SK-N-SH (cell line): ENCODE measurements at regions not wholly inside any gene's neighbourhood (a gene's known extent, or its start where the extent isn't known, plus 50 kb on each side); places are given as distances from the start of the nearest gene placed in this dataset.

Source experiments
- CTCF ChIA-PET: fragments of 300-600, 350-600 bp; formaldehyde crosslinking; extraction: SDS; loops from one replicate; lab custom pipeline; 2021; lab: Yijun Ruan, JAX
- POLR2A ChIA-PET: fragments of 350-600 bp; sonication (Branson Sonifier 250); formaldehyde crosslinking; extraction: SDS; loops from one replicate; lab custom pipeline; 2020; ENCODE audit warnings: antibody characterized with exemption, inconsistent platforms; lab: Yijun Ruan, JAX
- DNase-seq: peaks from one replicate; pipeline ENCODE4 v3.0.0; 2012
- H2AFZ ChIP-seq: fragments of 200-600 bp; sonication (generic); 2 replicates; pipeline ENCODE4 v1.8.1; 2016; ENCODE audit warnings: antibody characterized with exemption, mild to moderate bottlenecking, low read depth
- H3F3A ChIP-seq: fragments of 200-600 bp; sonication (generic); replicated peaks from 2 replicates; pipeline ENCODE3; 2016; ENCODE audit warnings: antibody characterized with exemption, mild to moderate bottlenecking; ENCODE audit not compliant: insufficient read depth
- H3K27ac ChIP-seq, 2 experiments: fragments of 200-500 bp in 1 of 2; fragments of 200-600 bp in 1 of 2; sonication (Bioruptor generic) in 1 of 2; sonication (generic), shearing (Covaris generic) in 1 of 2; 2 replicates each; pipeline versions ENCODE4 v1.5.1 to v1.6.1; 2014 to 2016; ENCODE audit warnings: low read depth in 2 of 2, inconsistent platforms in 1 of 2, low read length in 1 of 2, mild to moderate bottlenecking in 1 of 2, mixed read lengths in 1 of 2
- H3K27me3 ChIP-seq: fragments of 200-600 bp; sonication (generic), shearing (Covaris generic); 2 replicates; pipeline ENCODE4 v1.6.1; 2016; ENCODE audit warnings: mixed run types; ENCODE audit not compliant: insufficient read depth
- H3K36me3 ChIP-seq, 2 experiments: fragments of 200-500 bp in 1 of 2; fragments of 200-600 bp in 1 of 2; sonication (Bioruptor generic) in 1 of 2; sonication (generic) in 1 of 2; replicated peaks in 1 of 2; 2 replicates each; pipeline versions ENCODE3 to v1.5.1; 2014 to 2016; ENCODE audit warnings: low read length in 1 of 2, mild to moderate bottlenecking in 1 of 2; ENCODE audit not compliant: insufficient read depth in 2 of 2, control insufficient read depth in 1 of 2
- H3K4me1 ChIP-seq, 2 experiments: fragments of 200-500 bp in 1 of 2; fragments of 200-600 bp in 1 of 2; sonication (Bioruptor generic) in 1 of 2; sonication (generic), shearing (Covaris generic) in 1 of 2; 2 replicates each; pipeline versions ENCODE4 v1.5.1 to v1.6.1; 2014 to 2016; ENCODE audit warnings: low read depth in 1 of 2, low read length in 1 of 2, mixed run types in 1 of 2; ENCODE audit not compliant: insufficient read depth in 2 of 2, control insufficient read depth in 1 of 2
- H3K4me2 ChIP-seq: fragments of 200-600 bp; sonication (generic), shearing (Covaris generic); 2 replicates; pipeline ENCODE4 v1.6.1; 2017; ENCODE audit warnings: mixed run types
- H3K4me3 ChIP-seq, 2 experiments: fragments of 200-500 bp in 1 of 2; fragments of 200-600 bp in 1 of 2; sonication (Bioruptor generic) in 1 of 2; sonication (generic), shearing (Covaris generic) in 1 of 2; 2 replicates each; pipeline versions ENCODE4 v1.5.1 to v1.8.1; 2014 to 2016; ENCODE audit warnings: low read depth in 2 of 2, inconsistent platforms in 1 of 2, low read length in 1 of 2, mild to moderate bottlenecking in 1 of 2, mixed read lengths in 1 of 2, moderate library complexity in 1 of 2
- H3K79me2 ChIP-seq: fragments of 200-600 bp; sonication (generic); 2 replicates; pipeline ENCODE4 v1.8.1; 2017; ENCODE audit warnings: mild to moderate bottlenecking; ENCODE audit not compliant: insufficient read depth
- H3K9ac ChIP-seq: fragments of 200-600 bp; sonication (generic); 2 replicates; pipeline ENCODE4 v1.6.1; 2017; ENCODE audit warnings: mixed run types
- H3K9me2 ChIP-seq: fragments of 200-600 bp; sonication (generic); 2 replicates; pipeline ENCODE4 v1.6.1; 2017; ENCODE audit warnings: mixed run types
- H3K9me3 ChIP-seq: fragments of 200-600 bp; sonication (generic); 2 replicates; pipeline ENCODE4 v1.6.1; 2017; ENCODE audit warnings: mixed run types, mild to moderate bottlenecking, moderate library complexity
- H4K20me1 ChIP-seq: fragments of 200-600 bp; sonication (generic); 2 replicates; pipeline ENCODE4 v1.6.1; 2017; ENCODE audit warnings: mild to moderate bottlenecking, mixed run types; ENCODE audit not compliant: insufficient read depth
- CHD2 ChIP-seq: fragments of 150-350 bp; IDR thresholded peaks from 2 replicates; pipeline ENCODE4 v1.6.1; 2018; ENCODE audit warnings: low read length; ENCODE audit not compliant: partially characterized antibody
- ELF1 ChIP-seq: IDR thresholded peaks from 2 replicates; pipeline ENCODE4 v1.4.0; 2012
- FOXJ3 ChIP-seq: sonication (generic); formaldehyde crosslinking; IDR thresholded peaks from 2 replicates; pipeline ENCODE4 v1.5.1; 2020; ENCODE audit warnings: mild to moderate bottlenecking, missing genetic modification reagents
- FOXM1 ChIP-seq: IDR thresholded peaks from 2 replicates; pipeline ENCODE4 v1.4.0; 2012; ENCODE audit warnings: low read depth, mild to moderate bottlenecking
- GABPA ChIP-seq: IDR thresholded peaks from 2 replicates; pipeline ENCODE4 v1.4.0; 2012; ENCODE audit warnings: low read depth, mild to moderate bottlenecking
- GATA2 ChIP-seq: sonication (generic); formaldehyde crosslinking; IDR thresholded peaks from 2 replicates; pipeline ENCODE4 v1.5.0; 2020; ENCODE audit warnings: mild to moderate bottlenecking, missing genetic modification reagents
- IRF3 ChIP-seq: fragments of 150-350 bp; IDR thresholded peaks from 2 replicates; pipeline ENCODE4 v1.6.1; 2016; ENCODE audit warnings: mild to moderate bottlenecking, low read depth, low read length
- MEF2A ChIP-seq: IDR thresholded peaks from 2 replicates; pipeline ENCODE4 v1.4.0; 2012; ENCODE audit warnings: low read depth, borderline replicate concordance
- MXI1 ChIP-seq: IDR thresholded peaks from 2 replicates; pipeline ENCODE4 v1.6.1; 2012; ENCODE audit warnings: mild to moderate bottlenecking, low read depth, low read length, improper control_type of control experiment
- NFIC ChIP-seq: IDR thresholded peaks from 2 replicates; pipeline ENCODE4 v1.4.0; 2012; ENCODE audit warnings: borderline replicate concordance
- RAD21 ChIP-seq: IDR thresholded peaks from 2 replicates; pipeline ENCODE4 v1.6.1; 2012; ENCODE audit warnings: mild to moderate bottlenecking, low read length
- RCOR1 ChIP-seq: fragments of 150-350 bp; IDR thresholded peaks from 2 replicates; pipeline ENCODE4 v1.6.1; 2017; ENCODE audit warnings: antibody characterized with exemption, low read length
- RXRA ChIP-seq: IDR thresholded peaks from 2 replicates; pipeline ENCODE4 v1.4.0; 2012; ENCODE audit warnings: low read depth, mild to moderate bottlenecking, borderline replicate concordance
- SMC3 ChIP-seq: IDR thresholded peaks from 2 replicates; pipeline ENCODE4 v1.6.1; 2012; ENCODE audit warnings: low read depth, low read length, improper control_type of control experiment
- TCF12 ChIP-seq: IDR thresholded peaks from 2 replicates; pipeline ENCODE4 v1.4.0; 2012
- TEAD4 ChIP-seq: IDR thresholded peaks from 2 replicates; pipeline ENCODE4 v1.4.0; 2012; ENCODE audit warnings: mild to moderate bottlenecking, borderline replicate concordance; ENCODE audit not compliant: insufficient read depth
- YY1 ChIP-seq: IDR thresholded peaks from 2 replicates; pipeline ENCODE4 v1.4.0; 2012; ENCODE audit warnings: low read depth, mild to moderate bottlenecking
- WGBS: methylation state at CpG from one replicate; pipeline ENCODE4 v1.1.6; 2017; ENCODE audit warnings: low lambda C conversion rate; 5-methylcytosine and 5-hydroxymethylcytosine counted together
- TF ChIP-seq, protein P1 (sequence below): IDR thresholded peaks from 2 replicates; pipeline ENCODE4 v1.4.0; 2012; ENCODE audit warnings: low read depth, borderline replicate concordance
- TF ChIP-seq, protein P2 (sequence below): IDR thresholded peaks from 2 replicates; pipeline ENCODE4 v1.6.1; 2012; ENCODE audit warnings: mild to moderate bottlenecking, low read depth, low read length, moderate library complexity

DNA sequence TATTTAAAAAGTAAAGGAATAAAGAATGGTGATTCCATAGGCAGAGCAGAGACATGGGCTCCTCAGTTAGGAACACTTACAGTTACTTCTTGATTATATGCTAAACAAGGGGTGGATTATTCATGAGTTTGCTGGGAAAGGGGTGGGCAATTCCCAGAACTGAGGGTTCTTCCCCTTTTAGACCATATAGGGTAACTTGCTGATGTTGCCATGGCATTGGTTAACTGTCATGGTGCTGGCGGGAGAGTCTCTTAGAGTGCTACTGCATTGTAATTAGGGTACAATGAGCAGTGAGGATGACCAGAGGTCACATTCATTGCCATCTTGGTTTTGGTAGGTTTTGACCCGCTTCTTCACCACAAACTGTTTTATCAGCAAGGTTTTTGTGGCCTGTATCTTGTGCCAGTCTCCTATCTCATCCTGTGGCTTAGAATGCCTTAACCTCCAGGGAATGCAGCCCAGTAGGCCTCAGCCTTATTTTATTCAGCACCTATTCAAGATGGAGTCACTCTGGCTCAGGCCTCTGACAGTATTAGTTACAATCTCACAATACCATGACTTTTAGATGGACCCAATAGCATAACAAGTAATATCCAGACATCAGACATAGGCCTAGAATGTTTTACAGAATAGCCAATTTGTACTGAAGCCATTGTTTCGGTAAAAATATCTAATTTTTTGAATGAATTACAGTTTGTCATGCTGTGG lies 106.8 kb downstream of the ZBTB18 start:
- no peaks in the 10 kb centered on the region for H3K27me3 ChIP-seq
- H3K9me3 ChIP-seq, result no peaks in the 10 kb centered on the region
- H3K36me3 ChIP-seq, result no peaks in the 10 kb centered on the region
- no peak for DNase-seq
- no peaks in the 10 kb centered on the region for H4K20me1 ChIP-seq
- H3K79me2 ChIP-seq, result no peaks in the 10 kb centered on the region
- H3K9me2 ChIP-seq, result no peaks in the 10 kb centered on the region
- WGBS, result 92% methylated on average over 3 of the region's 3 CpGs
- peaks cover 4 to 7% of the 10 kb centered on the region in 2 experiments for H3K4me1 ChIP-seq
- peaks cover 9% of the 10 kb centered on the region for H3F3A ChIP-seq
- ChIA-PET CTCF (no interaction called here), POLR2A (no interaction called here)
- no peak overlapping the region for H3K4me2 ChIP-seq
- no peak for TF ChIP-seq FOXJ3 (CRISPR knock-in tag)
- TF ChIP-seq MEF2A, result no peak
- TF ChIP-seq CHD2, result no peak
- no peak for TF ChIP-seq FOXM1
- no peak for TF ChIP-seq NFIC
- no peak for TF ChIP-seq ELF1
- TF ChIP-seq TEAD4, result no peak
- TF ChIP-seq, protein P1, sequence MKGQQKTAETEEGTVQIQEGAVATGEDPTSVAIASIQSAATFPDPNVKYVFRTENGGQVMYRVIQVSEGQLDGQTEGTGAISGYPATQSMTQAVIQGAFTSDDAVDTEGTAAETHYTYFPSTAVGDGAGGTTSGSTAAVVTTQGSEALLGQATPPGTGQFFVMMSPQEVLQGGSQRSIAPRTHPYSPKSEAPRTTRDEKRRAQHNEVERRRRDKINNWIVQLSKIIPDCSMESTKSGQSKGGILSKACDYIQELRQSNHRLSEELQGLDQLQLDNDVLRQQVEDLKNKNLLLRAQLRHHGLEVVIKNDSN, result no peak
- TF ChIP-seq, protein P2, sequence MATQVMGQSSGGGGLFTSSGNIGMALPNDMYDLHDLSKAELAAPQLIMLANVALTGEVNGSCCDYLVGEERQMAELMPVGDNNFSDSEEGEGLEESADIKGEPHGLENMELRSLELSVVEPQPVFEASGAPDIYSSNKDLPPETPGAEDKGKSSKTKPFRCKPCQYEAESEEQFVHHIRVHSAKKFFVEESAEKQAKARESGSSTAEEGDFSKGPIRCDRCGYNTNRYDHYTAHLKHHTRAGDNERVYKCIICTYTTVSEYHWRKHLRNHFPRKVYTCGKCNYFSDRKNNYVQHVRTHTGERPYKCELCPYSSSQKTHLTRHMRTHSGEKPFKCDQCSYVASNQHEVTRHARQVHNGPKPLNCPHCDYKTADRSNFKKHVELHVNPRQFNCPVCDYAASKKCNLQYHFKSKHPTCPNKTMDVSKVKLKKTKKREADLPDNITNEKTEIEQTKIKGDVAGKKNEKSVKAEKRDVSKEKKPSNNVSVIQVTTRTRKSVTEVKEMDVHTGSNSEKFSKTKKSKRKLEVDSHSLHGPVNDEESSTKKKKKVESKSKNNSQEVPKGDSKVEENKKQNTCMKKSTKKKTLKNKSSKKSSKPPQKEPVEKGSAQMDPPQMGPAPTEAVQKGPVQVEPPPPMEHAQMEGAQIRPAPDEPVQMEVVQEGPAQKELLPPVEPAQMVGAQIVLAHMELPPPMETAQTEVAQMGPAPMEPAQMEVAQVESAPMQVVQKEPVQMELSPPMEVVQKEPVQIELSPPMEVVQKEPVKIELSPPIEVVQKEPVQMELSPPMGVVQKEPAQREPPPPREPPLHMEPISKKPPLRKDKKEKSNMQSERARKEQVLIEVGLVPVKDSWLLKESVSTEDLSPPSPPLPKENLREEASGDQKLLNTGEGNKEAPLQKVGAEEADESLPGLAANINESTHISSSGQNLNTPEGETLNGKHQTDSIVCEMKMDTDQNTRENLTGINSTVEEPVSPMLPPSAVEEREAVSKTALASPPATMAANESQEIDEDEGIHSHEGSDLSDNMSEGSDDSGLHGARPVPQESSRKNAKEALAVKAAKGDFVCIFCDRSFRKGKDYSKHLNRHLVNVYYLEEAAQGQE, result no peak
- no peak for TF ChIP-seq MXI1
- TF ChIP-seq RAD21, result no peak
- no peak for TF ChIP-seq GABPA
- no peak for TF ChIP-seq GATA2
- TF ChIP-seq YY1, result no peak
- TF ChIP-seq SMC3, result no peak
- TF ChIP-seq TCF12, result no peak
- no peak for TF ChIP-seq RCOR1
- TF ChIP-seq RXRA, result no peak
- TF ChIP-seq IRF3, result no peak
- no peak overlapping the region for H3K4me3 ChIP-seq
- no peak overlapping the region for H3K9ac ChIP-seq
- H3K27ac ChIP-seq, result no peak overlapping the region
- H2AFZ ChIP-seq, result no peak overlapping the region
